HG02642 (cell line): ENCODE measurements at regions not wholly inside any gene's neighbourhood (a gene's known extent, or its start where the extent isn't known, plus 50 kb on each side); places are given as distances from the start of the nearest gene placed in this dataset.
"Not testable (repeated sequence)": the region's sequence is repeated elsewhere in the genome, so short reads cannot be mapped to it uniquely, and the experiment has no call there.

Source experiments
- ATAC-seq: cut with Tn5 transposase; IDR thresholded peaks from one replicate; pipeline ENCODE4 v1.9.1; 2021; ENCODE audit warnings: mild to moderate bottlenecking; ENCODE audit not compliant: unreplicated experiment, poor library complexity

DNA sequence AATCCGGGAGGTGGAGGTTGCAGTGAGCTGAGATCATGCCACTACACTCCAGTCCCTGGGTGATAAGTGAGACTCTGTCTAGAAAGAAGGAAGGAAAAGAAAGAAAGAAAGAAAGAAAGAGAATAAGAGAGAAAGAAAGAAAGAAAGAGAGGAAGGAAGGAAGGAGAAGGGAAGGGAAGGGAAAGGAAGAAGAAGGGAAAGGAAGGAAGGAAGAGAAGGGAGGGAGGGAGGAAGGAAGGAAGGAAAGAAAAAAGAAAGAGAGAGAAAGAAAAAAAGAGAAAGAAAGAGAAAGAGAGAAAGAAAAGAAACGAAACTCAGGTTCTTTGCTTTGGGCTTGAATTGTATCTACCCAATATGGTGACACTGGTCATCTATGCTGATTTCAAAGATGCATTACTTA, 102.3 kb upstream of the GATA6 start:
- no peak for ATAC-seq

DNA sequence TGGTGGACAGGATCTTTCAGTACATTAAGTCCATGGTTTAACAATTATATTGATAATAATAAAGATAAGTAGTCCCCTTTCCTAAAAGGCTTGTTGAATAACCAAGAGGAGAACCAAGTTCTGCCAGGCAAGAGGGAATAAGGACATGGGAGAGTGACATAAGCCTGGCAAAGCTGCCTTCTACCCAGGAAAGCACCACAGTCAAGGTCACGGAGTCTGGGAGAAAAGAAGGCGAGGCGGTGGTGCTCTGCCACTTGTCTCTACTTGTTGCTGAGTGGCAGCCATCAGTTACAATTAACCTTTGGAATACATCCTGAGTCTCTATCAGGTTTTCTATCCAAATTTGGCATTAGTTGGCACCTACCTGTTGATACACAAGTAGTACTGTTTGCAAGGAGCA, 101.7 kb upstream of the GATA6 start:
- ATAC-seq: no peak

DNA sequence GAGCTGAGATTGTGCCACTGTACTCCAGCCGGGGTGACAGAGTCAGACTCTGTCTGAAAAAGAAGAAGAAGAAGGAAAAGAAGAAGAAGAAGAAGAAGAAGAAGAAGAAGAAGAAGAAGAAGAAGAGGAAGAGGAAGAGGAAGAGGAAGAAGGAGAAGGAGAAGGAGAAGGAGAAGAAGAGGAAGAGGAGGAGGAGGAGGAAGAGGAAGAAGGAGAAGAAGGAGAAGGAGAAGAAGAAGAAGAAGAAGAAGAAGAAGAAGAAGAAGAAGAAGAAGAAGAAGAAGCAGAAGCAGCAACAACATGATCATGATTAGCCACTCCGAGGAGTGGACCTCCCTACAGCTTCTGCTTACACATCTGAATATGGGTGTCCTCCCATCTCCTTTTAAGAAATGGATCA, 100.6 kb upstream of the GATA6 start:
- not testable (repeated sequence) for ATAC-seq

DNA sequence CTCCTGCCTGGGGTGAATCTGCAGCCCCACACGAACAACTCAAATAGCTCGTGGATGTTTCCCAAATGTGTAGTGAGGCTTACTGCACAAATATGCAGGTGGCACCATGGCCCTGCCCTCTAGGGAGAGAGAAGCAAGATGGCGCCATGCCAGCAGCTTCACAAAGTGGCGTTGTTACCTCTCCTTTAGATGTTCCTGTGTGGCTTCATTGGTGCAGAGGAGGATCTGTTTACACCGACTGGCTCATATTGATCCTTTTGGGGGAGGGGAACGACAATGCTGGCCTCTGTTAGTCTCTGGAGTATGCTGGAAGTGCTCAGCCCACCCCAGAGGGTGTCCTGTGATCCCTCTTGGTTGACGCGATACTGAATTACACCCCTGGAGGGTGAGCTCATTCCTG, 99.5 kb upstream of the GATA6 start:
- ATAC-seq: no peak

DNA sequence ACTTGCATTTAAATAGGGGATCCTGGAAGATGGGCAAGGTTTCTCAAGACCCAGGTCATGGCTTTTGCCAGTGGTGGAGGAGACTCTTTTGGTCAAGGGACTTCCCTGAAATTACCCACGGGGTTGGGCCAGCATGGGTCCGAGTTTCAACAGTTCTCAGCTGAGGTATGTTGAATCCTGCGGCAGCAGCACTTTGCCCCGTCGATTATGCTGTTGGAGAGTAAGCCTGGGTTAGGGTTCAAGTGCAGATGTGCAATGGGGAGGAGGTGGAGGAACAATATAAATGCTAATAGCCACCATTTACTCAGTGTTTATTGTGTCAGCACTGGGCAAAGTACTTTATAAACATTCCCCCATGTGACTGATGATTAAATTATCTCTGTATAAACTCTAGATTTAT, 96.0 kb upstream of the GATA6 start:
- no peak for ATAC-seq

DNA sequence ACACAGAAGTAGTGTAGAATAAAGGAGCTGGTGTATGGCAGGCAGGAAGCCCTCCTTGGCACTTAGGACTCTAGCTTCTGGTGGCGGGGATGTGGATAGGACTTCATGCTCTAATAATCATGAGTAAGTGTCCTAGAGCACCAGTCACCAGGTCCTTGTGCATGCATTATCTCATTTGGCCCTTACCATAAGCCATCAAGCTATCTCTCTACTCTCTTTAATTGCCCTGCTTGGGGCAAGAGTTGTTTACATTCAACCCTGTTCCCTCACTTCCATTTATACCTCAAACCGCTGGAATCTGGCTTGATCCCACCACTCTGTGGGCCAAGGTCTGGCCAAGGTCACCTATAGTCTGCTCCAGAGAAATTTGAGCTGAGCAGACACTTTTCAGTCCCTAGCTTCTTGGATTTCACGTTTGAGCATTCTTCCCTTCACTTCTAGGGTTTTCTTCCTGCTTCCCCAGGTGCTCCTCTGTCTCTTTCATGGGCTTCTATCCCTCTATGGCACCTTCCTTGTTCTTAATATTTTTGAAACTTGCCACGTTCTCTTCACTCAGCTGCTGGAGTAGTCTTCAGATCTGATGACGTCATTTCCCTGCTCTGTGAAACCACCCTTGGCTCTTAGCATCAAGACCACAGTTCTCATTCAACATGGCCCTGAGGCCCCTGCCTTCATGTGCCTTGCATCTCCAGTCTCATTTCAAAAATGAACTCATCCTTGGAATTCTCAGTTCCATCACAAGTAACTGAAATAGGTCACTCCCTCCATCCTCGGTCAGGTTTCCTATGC, 94.9 kb upstream of the GATA6 start:
- ATAC-seq: no peak

DNA sequence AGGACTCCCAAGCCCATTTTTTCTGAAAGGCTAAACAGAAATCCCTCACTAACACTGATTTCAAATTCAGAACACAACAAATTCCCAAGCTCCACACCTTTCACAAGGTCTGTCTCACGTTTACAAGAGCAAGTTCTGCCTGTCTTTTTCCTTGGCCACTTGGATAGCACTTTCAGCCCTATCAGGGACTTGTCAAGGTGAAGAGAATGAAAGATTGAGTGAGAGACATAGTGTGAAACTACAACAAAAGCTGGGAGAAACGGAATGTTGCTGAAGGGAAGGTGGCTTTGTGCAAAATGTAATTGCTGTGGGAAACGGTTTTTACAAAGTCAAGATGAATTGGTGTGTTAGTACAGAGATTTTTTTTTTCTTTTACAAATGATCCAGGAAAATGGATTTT, 89.4 kb upstream of the GATA6 start:
- ATAC-seq: no peak

DNA sequence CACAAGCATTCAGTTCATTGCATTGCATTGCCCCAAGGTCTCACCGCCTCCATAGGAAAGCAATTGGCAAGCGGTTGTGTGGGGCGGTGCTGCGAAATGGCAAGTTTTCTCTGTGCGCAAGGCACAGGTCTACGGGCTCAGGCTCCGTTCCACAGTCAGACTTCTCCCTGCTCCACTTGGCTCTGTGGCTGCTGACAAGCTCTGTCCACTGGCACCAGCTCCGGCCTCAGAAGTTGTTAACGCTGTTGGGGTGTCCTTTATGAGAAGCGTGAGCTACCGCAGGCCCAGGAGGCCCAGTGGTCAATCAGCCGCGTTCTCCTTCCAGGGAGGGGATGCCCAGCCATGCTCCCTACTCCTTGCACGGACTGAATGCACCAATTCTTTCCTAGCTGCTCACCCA, 87.0 kb upstream of the GATA6 start:
- no peak for ATAC-seq

DNA sequence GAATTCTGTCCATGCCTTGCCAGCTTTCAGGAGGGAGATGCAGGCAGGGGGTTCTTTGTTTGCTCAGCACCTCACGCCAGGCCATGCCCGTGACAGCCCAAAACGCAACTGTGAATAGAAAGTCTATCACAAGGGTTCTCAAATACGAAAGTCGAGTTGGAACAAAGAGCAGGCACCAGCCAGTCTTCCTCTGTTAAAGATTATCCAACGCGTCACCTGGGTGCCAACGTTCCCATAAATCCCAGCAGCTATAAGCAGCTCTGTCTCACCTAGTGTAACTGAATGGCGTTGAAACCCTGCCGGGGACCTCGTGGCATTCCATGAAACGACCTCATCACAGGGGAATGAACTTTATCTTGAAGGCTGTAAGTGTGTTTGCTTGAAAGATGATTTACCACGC, 84.8 kb upstream of the GATA6 start:
- ATAC-seq: no peak

DNA sequence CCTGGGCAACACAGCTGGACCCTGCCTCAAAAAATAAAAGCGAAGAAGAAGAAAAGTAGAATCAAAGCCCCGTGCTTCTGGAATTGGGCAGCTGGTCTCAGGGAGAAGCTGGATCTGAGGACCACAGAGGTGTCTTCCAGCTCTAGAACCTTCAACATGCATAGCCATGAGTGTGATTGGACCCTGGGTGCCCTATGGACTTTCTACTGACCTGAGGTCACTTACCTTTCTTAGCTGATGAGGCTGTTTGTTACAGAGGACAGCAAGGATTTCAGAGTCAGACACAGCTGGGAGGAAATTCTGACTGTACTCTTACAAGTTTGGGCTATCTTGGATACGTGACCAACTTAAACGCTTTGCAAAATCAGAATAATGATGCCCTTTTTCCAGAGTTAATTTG, 82.4 kb upstream of the GATA6 start:
- ATAC-seq: no peak

DNA sequence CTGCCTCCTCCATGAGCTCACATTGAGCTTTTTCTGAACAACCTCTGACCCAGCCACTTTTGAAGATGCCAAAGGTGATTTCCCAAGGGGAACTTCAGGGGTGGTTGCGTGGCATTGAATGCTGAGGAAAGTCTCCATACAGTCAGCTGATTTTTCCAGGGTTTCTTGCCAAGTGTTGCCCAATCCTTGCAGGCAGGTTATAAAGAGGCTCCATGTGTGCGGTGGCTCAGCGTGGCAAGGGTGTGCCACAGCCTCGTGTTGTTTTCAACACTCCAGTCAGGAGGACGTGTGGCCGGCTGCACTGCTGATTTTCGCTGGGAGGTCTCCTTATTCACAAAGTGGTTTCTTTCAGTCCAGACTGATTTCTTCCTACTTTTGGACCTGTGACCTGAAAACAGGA, 81.4 kb upstream of the GATA6 start:
- no peak for ATAC-seq

DNA sequence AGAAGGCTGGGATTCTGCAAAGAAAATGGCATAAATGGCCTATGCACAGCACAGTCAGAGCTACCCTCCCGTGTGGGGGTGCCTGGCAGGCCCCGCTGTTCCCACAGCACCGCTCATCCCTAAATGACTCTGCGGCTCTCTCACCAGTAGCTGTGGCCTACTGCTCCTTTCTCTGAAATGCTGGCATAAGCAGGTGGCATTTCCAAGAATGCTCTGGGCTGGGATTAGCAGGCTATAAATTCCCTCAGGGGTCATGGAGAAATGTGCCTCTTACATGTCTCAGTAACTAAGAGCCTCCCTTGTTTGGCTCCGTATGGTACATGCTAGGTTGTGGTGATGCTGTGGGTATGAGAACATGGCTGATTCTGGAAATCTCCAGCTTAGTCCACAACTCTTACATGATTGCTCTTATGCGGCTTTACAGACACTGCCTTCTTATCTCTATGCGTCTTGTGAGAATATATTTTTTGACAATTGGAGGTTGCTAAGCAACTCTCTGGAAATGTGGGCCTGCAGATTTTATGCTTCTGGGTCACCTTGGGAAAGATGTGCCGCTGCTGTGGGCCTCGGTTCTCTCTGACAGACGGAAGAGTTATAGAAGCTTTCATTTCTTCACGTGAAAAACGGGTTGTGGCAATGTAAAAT, 80.3 kb upstream of the GATA6 start:
- no peak for ATAC-seq

DNA sequence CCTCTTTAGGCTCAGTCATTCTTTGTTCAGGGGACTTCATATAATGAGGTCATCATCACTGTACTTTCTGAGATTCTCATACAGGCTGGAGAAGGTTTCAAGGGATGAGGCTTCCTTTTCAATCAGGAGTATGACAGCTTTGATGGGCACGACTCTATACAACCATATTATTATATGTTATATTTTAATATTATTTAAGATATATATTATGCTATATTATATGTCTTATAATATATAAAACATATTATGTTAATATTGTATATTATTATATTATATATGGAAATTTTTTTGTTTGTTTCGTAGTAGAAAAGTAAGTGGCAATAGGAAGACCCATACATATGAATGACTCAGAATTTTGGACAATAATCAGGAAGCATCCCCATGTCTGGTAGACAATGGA, 78.0 kb upstream of the GATA6 start:
- no peak for ATAC-seq

DNA sequence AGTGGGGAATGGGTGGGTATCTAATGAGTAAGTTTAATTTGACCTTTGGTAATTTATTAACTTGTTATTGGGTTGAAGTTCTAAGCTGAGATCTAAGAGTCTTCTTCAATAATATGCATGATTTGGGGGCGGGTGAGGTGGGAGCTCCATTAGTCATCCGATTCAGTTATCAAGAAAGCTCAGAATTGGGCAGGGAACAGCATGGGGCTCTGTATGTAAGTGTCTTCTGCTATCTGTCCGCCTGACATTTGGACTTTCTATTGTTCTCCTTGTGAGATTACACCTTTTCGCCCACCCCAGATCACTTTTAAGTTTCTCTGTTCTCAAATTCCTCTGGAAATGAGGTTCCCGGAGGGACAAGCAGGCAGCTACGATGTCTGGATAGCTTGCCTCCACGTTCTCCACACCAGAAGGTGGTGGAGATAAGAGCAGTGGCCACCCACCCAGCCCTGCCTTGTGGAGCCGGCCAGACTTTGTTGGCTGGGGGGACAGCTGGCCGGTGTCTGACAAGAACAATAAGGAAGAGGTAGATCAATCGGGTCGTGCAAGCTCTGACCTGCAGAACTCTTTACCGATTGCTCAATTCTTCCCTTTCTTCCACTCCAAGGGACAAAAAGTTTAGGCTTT, 75.5 kb upstream of the GATA6 start:
- ATAC-seq: no peak

DNA sequence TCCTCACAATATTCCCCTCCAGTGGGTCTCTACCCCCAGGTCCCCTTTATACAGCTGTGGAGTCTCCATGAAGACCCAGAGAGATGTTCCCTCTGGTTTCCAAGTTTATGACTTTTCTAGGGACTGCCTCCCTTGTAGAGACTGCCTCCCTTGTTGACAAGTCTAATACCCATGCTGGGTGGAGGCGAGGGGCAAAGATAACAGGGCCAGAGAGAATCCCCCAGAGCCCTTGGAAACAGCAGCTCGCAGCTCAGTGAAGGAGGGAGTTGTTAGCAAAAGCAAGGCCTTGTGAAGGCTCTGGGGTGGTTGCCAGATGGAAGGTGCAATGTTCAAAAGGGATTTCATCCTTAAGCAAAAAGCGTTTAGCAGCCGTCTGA, 75.0 kb upstream of the GATA6 start:
- no peak for ATAC-seq

DNA sequence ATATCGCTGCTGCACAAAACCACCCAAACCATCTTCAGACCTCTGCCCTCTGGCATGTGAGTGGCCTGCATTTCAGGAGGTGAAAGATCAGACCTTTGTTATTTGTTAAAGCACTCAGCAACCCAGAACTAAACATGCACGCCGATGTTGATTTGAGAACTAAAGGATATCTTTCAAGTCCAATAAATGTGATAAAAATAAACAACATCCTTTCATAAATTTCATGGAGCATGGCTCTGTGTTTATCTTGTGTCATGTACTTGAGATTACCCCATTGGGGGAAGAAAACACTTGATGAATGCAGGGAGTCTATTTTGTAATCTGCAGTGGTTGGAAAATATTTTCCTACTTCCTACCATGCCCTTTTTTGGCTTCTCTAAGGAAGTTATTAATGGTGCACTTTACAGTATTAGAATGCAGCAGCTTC, 70.8 kb upstream of the GATA6 start:
- no peak for ATAC-seq

DNA sequence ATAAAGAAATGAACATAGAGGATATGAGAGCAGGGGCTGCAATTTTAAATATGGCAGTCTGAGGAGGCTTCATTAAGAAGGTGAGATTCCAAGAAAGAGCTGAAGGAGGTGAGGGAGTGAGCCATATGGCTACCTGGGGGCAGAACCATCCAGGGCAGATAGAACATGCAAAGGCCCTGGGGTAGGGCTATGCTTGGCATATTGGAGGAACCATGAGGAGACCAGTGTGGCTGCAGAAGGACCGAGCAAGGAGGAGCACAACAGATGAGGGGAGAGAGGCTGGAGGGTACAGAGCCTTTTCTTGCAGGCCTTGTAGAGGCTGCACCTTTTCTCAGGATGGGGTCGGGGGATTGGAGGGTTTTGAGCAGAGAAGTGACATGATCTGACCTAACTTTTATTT, 69.5 kb upstream of the GATA6 start:
- ATAC-seq: no peak

DNA sequence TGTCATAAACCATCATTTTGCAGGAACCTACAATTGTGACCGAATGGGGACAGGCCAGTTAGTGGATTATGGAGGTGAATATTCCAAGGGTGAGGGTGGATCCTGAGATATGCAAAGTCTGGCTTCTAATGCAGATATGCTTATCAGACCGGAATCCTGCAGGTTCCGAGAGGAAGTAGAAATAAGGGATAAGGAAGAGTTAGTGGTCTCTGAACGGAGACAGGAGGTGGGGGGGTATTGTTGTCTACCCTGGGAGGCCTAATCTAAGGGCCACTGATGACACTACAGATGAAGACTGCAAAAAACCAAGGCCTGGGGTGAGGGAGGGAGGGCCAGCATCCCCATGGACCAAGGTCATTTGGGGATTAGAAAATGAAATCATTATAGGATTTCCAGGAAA, 67.7 kb upstream of the GATA6 start:
- ATAC-seq: no peak

DNA sequence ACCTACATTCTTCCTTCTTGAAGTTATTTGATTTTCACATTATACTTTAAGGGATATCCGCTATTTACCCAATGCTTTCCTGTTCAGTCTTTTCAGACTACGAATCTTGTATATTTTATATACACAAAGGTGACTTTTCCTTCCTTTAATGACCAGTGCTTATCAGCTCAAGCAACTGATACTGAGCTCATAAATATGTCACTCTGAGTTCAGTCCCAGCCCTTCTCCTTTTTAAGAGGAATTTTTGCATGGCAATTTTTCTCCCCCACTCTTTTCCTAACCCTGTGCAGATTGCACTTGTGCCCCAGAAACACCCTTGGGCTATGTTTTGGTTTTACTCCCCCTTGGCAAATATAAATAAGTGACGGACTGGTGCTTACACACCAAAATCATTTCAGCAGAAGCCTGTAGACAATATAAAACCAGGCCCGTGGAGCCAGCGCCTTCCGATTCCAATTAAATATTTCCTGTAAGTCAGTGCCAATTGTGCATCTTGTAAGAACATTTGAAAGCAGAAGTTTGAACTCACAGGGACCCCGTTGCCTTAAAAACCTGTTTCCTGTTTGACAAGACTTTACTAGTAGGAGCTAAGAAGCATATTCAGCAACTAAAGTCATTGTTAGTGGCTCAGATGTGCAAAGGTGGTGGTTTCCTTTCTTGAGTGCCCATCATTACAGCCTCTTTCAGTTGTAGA, 66.3 kb upstream of the GATA6 start:
- ATAC-seq: no peak

DNA sequence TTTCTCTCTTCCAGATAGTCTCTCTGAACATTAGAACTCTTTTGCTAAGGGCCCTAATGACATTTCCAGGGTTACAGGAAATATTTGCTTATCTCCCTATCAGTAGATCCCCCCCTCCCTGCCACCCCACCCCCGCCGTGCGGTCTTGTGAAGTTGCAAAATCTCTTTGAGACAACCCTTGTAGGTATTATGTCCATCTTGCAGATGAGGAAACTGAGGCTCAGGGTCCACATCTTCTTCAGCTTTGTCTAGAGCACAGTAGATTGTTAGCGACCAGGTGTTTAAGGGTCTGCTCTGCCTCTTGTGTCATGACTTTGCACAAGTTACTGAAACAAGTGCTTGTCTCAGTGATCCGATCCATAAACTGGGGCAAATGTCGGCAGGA, 65.8 kb upstream of the GATA6 start:
- no peak for ATAC-seq

DNA sequence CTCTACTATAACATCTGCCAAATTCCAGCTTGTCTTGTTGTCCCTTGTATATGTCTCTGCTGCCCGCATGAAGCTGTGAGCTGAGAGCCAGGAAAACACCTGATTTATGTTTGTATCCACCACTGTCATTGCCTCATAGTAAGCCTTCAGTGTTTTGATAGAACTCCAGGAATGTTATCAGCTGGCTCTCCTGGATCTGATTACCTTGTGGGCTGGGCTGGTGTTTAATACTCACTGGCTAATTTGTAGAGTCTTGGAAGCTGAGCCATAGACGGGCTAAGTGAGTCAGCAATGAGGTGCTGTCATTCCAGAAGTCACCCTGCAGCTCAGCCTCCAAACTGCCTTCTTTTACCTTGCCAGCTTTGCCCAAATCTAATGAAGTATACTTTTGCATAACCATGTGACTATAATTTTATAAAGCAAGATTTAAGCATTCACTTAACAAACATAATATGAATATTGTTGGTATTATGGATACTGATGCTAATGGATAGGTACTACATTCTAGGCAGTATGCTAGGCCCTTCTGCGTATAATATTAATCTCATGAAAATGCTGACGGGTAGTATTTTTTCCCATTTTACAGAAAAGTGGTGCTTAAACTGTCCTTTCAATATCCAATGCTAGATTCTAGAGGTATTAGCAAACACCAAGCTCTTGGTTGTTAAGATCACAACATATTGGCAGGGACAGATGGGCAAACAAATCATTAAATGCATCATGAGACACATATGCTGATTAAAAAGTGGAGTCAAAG, 62.7 kb upstream of the GATA6 start:
- no peak for ATAC-seq
